ENCODE measurements at regions not wholly inside any gene's neighbourhood (a gene's known extent, or its start where the extent isn't known, plus 50 kb on each side); places are given as distances from the start of the nearest gene placed in this dataset.

DNA sequence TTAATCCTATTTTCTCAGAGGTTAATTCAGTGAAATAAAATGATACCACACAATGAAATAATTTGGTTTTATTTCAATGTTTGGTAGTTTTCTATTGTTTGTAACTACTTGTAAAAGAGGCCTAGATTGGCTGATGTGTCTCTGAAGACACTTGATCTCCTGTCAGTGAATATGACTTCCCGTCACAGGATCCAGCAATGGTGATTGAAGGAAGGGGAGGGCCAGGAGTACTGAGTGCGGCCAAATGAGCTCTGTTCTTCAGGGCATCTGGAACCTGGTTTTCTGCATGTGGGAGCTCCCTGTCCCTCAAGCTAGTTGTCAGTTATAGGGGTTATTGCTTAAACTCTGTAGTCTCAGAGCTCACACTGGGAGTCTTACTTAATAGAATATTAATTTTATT, 86.5 kb upstream of the OTUD4 start:
- no peaks in the 10 kb centered on the region for H3K4me1 ChIP-seq (ENCODE audit: control insufficient read depth, insufficient read depth, low read length)
- CTCF ChIA-PET = no interaction called here
- POLR2A ChIA-PET = no interaction called here
- no peaks in the 10 kb centered on the region for H3K9me3 ChIP-seq (replicated peaks; ENCODE audit: control insufficient read depth, insufficient read depth, low read length)
- SMC1A ChIA-PET (ENCODE audit: uncharacterized antibody, unreplicated experiment) = interaction anchor here (0.6 to 1.3 kb wide), 4 partner anchors 33 to 404 kb away, joined by 3 to 4 read pairs (median 4); no protein-coding TSS in a partner anchor
- H3K4me2 ChIP-seq (ENCODE audit: control insufficient read depth, insufficient read depth) = no peak overlapping the region
- no peak overlapping the region for H2AFZ ChIP-seq (ENCODE audit: control insufficient read depth, low read depth, low read length)
- in situ Hi-C loops (cut with MboI) = no loop called here
- BruUV-seq (replicated peaks) = no TSS peak
- 31% methylated on average over 2 of the region's 2 CpGs for WGBS (ENCODE audit: insufficient coverage, insufficient replicate concordance, low lambda C conversion rate, missing lambda C conversion rate)
- DNase-seq (ENCODE audit: low read depth, low spot score) = no peak
- H3K9ac ChIP-seq (ENCODE audit: control insufficient read depth, insufficient read depth, low read length) = no peak overlapping the region
- RAD21 ChIA-PET (ENCODE audit: unreplicated experiment) = no interaction called here
- no peaks in the 10 kb centered on the region for H4K20me1 ChIP-seq (ENCODE audit: control insufficient read depth, insufficient read depth)
- ATAC-seq = no peak
- no peaks in the 10 kb centered on the region for H3K27me3 ChIP-seq (replicated peaks in 1 of 2; ENCODE audit: control insufficient read depth in 2 of 2, insufficient read depth in 2 of 2, low read length in 1 of 2)
- H3K36me3 ChIP-seq (ENCODE audit: control insufficient read depth in 2 of 2, insufficient read depth in 2 of 2, low read length in 1 of 2) = no peaks in the 10 kb centered on the region
- no peaks in the 10 kb centered on the region for H3K79me2 ChIP-seq (ENCODE audit: control insufficient read depth, insufficient read depth, low read length)
- no peak overlapping the region for H3K27ac ChIP-seq (ENCODE audit: control insufficient read depth, insufficient read depth)
- FAIRE-seq = no peak
- H3K4me3 ChIP-seq = no peak overlapping the region
- intact Hi-C loops (cut with micrococcal nuclease; ENCODE audit: unreplicated experiment) = no loop called here
- no peak for TF ChIP-seq CHD1 (IDR thresholded peaks at IDR 0.05; ENCODE audit: low read depth, low read length)
- no peak for TF ChIP-seq POLR2AphosphoS2 (IDR thresholded peaks at IDR 0.05; ENCODE audit: low read depth, low read length)
- no peak for TF ChIP-seq RAD21 (IDR thresholded peaks at IDR 0.05; ENCODE audit: insufficient read depth, low read depth, low read length)
- TF ChIP-seq CHD2 (IDR thresholded peaks at IDR 0.05; ENCODE audit: borderline replicate concordance, low read depth, low read length) = no peak
- TF ChIP-seq NR2C2 (IDR thresholded peaks at IDR 0.05; ENCODE audit: borderline replicate concordance, control insufficient read depth, insufficient read length, low read depth) = no peak
- no peak for TF ChIP-seq SMAD5 (IDR thresholded peaks at IDR 0.05; ENCODE audit: low read depth)
- TF ChIP-seq, protein P1, sequence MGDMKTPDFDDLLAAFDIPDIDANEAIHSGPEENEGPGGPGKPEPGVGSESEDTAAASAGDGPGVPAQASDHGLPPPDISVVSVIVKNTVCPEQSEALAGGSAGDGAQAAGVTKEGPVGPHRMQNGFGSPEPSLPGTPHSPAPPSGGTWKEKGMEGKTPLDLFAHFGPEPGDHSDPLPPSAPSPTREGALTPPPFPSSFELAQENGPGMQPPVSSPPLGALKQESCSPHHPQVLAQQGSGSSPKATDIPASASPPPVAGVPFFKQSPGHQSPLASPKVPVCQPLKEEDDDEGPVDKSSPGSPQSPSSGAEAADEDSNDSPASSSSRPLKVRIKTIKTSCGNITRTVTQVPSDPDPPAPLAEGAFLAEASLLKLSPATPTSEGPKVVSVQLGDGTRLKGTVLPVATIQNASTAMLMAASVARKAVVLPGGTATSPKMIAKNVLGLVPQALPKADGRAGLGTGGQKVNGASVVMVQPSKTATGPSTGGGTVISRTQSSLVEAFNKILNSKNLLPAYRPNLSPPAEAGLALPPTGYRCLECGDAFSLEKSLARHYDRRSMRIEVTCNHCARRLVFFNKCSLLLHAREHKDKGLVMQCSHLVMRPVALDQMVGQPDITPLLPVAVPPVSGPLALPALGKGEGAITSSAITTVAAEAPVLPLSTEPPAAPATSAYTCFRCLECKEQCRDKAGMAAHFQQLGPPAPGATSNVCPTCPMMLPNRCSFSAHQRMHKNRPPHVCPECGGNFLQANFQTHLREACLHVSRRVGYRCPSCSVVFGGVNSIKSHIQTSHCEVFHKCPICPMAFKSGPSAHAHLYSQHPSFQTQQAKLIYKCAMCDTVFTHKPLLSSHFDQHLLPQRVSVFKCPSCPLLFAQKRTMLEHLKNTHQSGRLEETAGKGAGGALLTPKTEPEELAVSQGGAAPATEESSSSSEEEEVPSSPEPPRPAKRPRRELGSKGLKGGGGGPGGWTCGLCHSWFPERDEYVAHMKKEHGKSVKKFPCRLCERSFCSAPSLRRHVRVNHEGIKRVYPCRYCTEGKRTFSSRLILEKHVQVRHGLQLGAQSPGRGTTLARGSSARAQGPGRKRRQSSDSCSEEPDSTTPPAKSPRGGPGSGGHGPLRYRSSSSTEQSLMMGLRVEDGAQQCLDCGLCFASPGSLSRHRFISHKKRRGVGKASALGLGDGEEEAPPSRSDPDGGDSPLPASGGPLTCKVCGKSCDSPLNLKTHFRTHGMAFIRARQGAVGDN (IDR thresholded peaks at IDR 0.05) = no peak
- no peak for TF ChIP-seq NFYA (IDR thresholded peaks at IDR 0.05; ENCODE audit: borderline replicate concordance, low read depth, low read length)
- TF ChIP-seq SMC3 (IDR thresholded peaks at IDR 0.05; ENCODE audit: borderline replicate concordance, low read length) = no peak
- TF ChIP-seq, protein P2, sequence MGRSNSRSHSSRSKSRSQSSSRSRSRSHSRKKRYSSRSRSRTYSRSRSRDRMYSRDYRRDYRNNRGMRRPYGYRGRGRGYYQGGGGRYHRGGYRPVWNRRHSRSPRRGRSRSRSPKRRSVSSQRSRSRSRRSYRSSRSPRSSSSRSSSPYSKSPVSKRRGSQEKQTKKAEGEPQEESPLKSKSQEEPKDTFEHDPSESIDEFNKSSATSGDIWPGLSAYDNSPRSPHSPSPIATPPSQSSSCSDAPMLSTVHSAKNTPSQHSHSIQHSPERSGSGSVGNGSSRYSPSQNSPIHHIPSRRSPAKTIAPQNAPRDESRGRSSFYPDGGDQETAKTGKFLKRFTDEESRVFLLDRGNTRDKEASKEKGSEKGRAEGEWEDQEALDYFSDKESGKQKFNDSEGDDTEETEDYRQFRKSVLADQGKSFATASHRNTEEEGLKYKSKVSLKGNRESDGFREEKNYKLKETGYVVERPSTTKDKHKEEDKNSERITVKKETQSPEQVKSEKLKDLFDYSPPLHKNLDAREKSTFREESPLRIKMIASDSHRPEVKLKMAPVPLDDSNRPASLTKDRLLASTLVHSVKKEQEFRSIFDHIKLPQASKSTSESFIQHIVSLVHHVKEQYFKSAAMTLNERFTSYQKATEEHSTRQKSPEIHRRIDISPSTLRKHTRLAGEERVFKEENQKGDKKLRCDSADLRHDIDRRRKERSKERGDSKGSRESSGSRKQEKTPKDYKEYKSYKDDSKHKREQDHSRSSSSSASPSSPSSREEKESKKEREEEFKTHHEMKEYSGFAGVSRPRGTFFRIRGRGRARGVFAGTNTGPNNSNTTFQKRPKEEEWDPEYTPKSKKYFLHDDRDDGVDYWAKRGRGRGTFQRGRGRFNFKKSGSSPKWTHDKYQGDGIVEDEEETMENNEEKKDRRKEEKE (IDR thresholded peaks at IDR 0.05) = no peak
- TF ChIP-seq, protein P3, sequence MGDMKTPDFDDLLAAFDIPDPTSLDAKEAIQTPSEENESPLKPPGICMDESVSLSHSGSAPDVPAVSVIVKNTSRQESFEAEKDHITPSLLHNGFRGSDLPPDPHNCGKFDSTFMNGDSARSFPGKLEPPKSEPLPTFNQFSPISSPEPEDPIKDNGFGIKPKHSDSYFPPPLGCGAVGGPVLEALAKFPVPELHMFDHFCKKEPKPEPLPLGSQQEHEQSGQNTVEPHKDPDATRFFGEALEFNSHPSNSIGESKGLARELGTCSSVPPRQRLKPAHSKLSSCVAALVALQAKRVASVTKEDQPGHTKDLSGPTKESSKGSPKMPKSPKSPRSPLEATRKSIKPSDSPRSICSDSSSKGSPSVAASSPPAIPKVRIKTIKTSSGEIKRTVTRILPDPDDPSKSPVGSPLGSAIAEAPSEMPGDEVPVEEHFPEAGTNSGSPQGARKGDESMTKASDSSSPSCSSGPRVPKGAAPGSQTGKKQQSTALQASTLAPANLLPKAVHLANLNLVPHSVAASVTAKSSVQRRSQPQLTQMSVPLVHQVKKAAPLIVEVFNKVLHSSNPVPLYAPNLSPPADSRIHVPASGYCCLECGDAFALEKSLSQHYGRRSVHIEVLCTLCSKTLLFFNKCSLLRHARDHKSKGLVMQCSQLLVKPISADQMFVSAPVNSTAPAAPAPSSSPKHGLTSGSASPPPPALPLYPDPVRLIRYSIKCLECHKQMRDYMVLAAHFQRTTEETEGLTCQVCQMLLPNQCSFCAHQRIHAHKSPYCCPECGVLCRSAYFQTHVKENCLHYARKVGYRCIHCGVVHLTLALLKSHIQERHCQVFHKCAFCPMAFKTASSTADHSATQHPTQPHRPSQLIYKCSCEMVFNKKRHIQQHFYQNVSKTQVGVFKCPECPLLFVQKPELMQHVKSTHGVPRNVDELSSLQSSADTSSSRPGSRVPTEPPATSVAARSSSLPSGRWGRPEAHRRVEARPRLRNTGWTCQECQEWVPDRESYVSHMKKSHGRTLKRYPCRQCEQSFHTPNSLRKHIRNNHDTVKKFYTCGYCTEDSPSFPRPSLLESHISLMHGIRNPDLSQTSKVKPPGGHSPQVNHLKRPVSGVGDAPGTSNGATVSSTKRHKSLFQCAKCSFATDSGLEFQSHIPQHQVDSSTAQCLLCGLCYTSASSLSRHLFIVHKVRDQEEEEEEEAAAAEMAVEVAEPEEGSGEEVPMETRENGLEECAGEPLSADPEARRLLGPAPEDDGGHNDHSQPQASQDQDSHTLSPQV (IDR thresholded peaks at IDR 0.05) = no peak
- TF ChIP-seq CHD4 (IDR thresholded peaks at IDR 0.05) = no peak
- no peak for TF ChIP-seq CREM (IDR thresholded peaks at IDR 0.05; ENCODE audit: low read depth)
- TF ChIP-seq NFIC (IDR thresholded peaks at IDR 0.05; ENCODE audit: low read depth, low read length) = no peak
- TF ChIP-seq GABPA (IDR thresholded peaks at IDR 0.05; ENCODE audit: low read depth) = no peak
- TF ChIP-seq YY1 (IDR thresholded peaks at IDR 0.05; ENCODE audit: low read depth, low read length) = no peak

All from GM12878 (cell line).